ENCODE measurements at regions not wholly inside any gene's neighbourhood (a gene's known extent, or its start where the extent isn't known, plus 50 kb on each side); places are given as distances from the start of the nearest gene placed in this dataset.

DNA sequence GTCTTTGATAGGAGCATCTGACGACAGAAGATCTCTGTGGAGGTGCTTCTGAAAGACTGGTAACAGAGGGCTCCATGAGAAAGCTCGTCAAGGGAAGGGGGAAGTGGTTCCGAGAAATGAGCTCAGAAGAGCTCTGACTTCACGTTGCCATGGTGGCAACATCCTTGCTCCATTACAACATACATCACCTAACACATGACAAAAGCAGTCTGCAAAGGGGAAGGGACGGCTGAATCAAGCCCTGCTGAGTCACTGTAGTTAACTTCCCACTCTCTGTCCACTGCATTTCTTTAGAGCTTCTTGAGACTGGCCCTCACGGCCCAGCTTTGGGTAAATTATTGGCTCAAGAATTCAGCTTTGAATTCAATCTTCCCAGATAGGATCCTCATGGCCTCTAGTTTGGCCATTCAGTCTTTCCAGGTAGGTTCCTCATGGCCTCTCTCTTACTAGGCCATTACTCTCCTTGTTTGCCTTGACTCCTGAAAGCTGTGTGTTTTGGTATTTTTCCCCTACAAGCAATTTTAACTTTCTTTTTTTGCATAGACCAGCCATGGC is 88.0 kb upstream of the ZNF648 start (continued):
- no peak for TF ChIP-seq ZNF76 (tag by site-specific recombination; IDR thresholded peaks at IDR 0.05; ENCODE audit: borderline replicate concordance, low read depth)
- TF ChIP-seq, protein P1, sequence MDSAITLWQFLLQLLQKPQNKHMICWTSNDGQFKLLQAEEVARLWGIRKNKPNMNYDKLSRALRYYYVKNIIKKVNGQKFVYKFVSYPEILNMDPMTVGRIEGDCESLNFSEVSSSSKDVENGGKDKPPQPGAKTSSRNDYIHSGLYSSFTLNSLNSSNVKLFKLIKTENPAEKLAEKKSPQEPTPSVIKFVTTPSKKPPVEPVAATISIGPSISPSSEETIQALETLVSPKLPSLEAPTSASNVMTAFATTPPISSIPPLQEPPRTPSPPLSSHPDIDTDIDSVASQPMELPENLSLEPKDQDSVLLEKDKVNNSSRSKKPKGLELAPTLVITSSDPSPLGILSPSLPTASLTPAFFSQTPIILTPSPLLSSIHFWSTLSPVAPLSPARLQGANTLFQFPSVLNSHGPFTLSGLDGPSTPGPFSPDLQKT (IDR thresholded peaks at IDR 0.05; ENCODE audit: borderline replicate concordance, low read depth, low read length), result no peak
- TF ChIP-seq GFI1B (tag by site-specific recombination; IDR thresholded peaks at IDR 0.05), result no peak
- TF ChIP-seq, protein P2, sequence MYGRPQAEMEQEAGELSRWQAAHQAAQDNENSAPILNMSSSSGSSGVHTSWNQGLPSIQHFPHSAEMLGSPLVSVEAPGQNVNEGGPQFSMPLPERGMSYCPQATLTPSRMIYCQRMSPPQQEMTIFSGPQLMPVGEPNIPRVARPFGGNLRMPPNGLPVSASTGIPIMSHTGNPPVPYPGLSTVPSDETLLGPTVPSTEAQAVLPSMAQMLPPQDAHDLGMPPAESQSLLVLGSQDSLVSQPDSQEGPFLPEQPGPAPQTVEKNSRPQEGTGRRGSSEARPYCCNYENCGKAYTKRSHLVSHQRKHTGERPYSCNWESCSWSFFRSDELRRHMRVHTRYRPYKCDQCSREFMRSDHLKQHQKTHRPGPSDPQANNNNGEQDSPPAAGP (tag by site-specific recombination; IDR thresholded peaks at IDR 0.05), result no peak
- no peak for TF ChIP-seq GLIS2 (tag by site-specific recombination; IDR thresholded peaks at IDR 0.05)
- TF ChIP-seq ZNF366 (tag by site-specific recombination; conservative IDR thresholded peaks at IDR 0.05), result no peak

DNA sequence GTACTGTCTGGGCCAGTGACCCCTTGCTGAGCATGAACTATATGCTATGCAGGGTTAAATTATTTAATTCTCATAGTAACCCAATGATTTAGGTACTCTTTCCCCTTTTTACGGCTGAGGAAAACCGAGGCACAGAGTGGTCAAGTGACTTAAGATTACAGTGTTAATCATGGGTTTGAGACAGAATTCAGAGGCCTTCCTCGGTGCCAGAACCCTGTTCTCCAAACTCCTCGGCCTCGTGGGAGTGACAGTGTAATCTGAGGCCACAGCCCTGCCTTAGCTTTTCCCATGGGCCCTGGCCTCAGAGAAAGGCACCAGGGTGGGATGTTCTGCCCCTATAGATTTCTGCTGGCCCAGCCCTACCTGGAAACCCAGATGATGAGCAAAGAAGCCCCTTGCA is 86.4 kb upstream of the ZNF648 start:
- H3K4me3 ChIP-seq (ENCODE audit: low read depth, low read length), result no peak overlapping the region
- no peaks in the 10 kb centered on the region for H3K4me1 ChIP-seq (ENCODE audit: control insufficient read depth, insufficient read depth, low read length)
- POLR2A ChIA-PET, result interaction anchor here (1.2 kb wide), 1 partner anchor 245 kb away, joined by 11 read pairs; the partner anchor contains the start of gene GLUL
- H3K36me3 ChIP-seq (ENCODE audit: control insufficient read depth in 2 of 2, insufficient read depth in 1 of 2, low read length in 2 of 2), result no peaks in the 10 kb centered on the region
- CTCF ChIA-PET, result interaction anchor here (0.7 to 3.5 kb wide), 3 partner anchors 16 to 248 kb away, joined by 3 to 28 read pairs (median 4); partner anchors contain the start of gene GLUL
- H3K9me3 ChIP-seq (ENCODE audit: control insufficient read depth, insufficient read depth, low read depth, low read length), result no peaks in the 10 kb centered on the region
- no peak overlapping the region for H3K27ac ChIP-seq (ENCODE audit: extremely low read depth, low read depth, low read length)
- TF ChIP-seq YY2 (tag by site-specific recombination; IDR thresholded peaks at IDR 0.05) (no peak), ZNF677 (tag by site-specific recombination; IDR thresholded peaks at IDR 0.05) (no peak), GLI4 (tag by site-specific recombination; IDR thresholded peaks at IDR 0.05) (no peak), ZNF114 (tag by site-specific recombination; IDR thresholded peaks at IDR 0.05) (no peak), REPIN1 (tag by site-specific recombination; IDR thresholded peaks at IDR 0.05; ENCODE audit: low read depth) (no peak), ZNF548 (tag by site-specific recombination; IDR thresholded peaks at IDR 0.05) (no peak), OSR2 (tag by site-specific recombination; IDR thresholded peaks at IDR 0.05) (no peak), ZNF292 (tag by site-specific recombination; IDR thresholded peaks at IDR 0.05; ENCODE audit: borderline replicate concordance, low read depth) (no peak), SP3 (tag by site-specific recombination; IDR thresholded peaks at IDR 0.05) (no peak), ZSCAN16 (tag by site-specific recombination; IDR thresholded peaks at IDR 0.05) (no peak), ZNF423 (tag by site-specific recombination; IDR thresholded peaks at IDR 0.05) (no peak), ZNF596 (tag by site-specific recombination; IDR thresholded peaks at IDR 0.05) (no peak)
- TF ChIP-seq, protein P3, sequence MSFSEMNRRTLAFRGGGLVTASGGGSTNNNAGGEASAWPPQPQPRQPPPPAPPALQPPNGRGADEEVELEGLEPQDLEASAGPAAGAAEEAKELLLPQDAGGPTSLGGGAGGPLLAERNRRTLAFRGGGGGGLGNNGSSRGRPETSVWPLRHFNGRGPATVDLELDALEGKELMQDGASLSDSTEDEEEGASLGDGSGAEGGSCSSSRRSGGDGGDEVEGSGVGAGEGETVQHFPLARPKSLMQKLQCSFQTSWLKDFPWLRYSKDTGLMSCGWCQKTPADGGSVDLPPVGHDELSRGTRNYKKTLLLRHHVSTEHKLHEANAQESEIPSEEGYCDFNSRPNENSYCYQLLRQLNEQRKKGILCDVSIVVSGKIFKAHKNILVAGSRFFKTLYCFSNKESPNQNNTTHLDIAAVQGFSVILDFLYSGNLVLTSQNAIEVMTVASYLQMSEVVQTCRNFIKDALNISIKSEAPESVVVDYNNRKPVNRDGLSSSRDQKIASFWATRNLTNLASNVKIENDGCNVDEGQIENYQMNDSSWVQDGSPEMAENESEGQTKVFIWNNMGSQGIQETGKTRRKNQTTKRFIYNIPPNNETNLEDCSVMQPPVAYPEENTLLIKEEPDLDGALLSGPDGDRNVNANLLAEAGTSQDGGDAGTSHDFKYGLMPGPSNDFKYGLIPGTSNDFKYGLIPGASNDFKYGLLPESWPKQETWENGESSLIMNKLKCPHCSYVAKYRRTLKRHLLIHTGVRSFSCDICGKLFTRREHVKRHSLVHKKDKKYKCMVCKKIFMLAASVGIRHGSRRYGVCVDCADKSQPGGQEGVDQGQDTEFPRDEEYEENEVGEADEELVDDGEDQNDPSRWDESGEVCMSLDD (tag by site-specific recombination; IDR thresholded peaks at IDR 0.05), result no peak
- TF ChIP-seq, protein P4, sequence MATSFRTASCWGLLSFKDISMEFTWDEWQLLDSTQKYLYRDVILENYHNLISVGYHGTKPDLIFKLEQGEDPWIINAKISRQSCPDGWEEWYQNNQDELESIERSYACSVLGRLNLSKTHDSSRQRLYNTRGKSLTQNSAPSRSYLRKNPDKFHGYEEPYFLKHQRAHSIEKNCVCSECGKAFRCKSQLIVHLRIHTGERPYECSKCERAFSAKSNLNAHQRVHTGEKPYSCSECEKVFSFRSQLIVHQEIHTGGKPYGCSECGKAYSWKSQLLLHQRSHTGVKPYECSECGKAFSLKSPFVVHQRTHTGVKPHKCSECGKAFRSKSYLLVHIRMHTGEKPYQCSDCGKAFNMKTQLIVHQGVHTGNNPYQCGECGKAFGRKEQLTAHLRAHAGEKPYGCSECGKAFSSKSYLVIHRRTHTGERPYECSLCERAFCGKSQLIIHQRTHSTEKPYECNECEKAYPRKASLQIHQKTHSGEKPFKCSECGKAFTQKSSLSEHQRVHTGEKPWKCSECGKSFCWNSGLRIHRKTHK (tag by site-specific recombination; IDR thresholded peaks at IDR 0.05), result no peak

Data from HEK293 (cell line).